ENCODE measurements at regions not wholly inside any gene's neighbourhood (a gene's known extent, or its start where the extent isn't known, plus 50 kb on each side); places are given as distances from the start of the nearest gene placed in this dataset.
"Not testable (repeated sequence)": the region's sequence is repeated elsewhere in the genome, so short reads cannot be mapped to it uniquely, and the experiment has no call there.

DNA sequence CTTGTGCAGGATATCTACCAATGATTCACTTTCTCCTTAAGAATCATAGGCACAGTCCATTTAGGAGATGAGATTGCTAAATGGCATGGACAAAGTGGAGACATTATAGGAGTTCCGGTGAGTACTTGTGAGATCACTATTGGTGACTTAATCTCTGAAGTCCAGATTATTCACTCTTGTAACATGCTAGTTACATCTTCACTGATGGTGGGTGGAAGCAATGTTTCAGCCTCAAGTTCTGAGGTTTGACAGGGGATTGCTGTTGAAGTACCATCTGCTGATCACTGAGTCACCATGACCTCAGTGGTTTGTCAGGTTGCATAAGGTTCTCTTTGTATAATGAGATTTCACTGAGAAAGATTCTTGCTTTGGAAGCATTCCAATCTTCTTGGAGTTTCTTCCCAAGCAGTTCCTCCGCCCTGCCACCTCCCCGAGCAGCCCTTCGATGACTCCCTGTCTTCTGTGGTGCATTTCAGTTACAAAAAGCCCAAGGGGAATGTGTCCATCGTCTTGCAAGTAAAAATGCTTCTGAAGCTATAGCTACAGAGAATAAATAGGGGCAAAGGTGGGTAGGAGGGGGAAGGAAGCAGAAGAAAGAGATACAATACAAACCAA lies 114.7 kb downstream of the NBPF8 start:
- H3K27ac Mint-ChIP-seq; H3K9me3 Mint-ChIP-seq; DNase-seq (ENCODE audit: extremely low spot score, unreplicated experiment); H3K27me3 Mint-ChIP-seq; H3K4me1 Mint-ChIP-seq (ENCODE audit: unreplicated experiment); H3K36me3 Mint-ChIP-seq; H3K4me3 Mint-ChIP-seq: not testable (repeated sequence)

GRCh38 chr1:120531455-120531854 lies 116.6 kb downstream of the NBPF8 start:
- not testable (repeated sequence) for H3K4me1 Mint-ChIP-seq (ENCODE audit: unreplicated experiment); H3K4me3 Mint-ChIP-seq; H3K27ac Mint-ChIP-seq; H3K36me3 Mint-ChIP-seq; H3K9me3 Mint-ChIP-seq; H3K27me3 Mint-ChIP-seq; DNase-seq (ENCODE audit: extremely low spot score, unreplicated experiment)

- not testable (repeated sequence) for H3K36me3 Mint-ChIP-seq; H3K4me1 Mint-ChIP-seq (ENCODE audit: unreplicated experiment); H3K9me3 Mint-ChIP-seq; H3K4me3 Mint-ChIP-seq; H3K27me3 Mint-ChIP-seq; H3K27ac Mint-ChIP-seq; DNase-seq (ENCODE audit: extremely low spot score, unreplicated experiment)
Measured at GRCh38 chr1:120534361-120535047, 119.7 kb downstream of the NBPF8 start.

GRCh38 chr1:120535052-120535451 lies 120.2 kb downstream of the NBPF8 start:
- H3K27ac Mint-ChIP-seq; DNase-seq (ENCODE audit: extremely low spot score, unreplicated experiment); H3K27me3 Mint-ChIP-seq; H3K9me3 Mint-ChIP-seq; H3K4me1 Mint-ChIP-seq (ENCODE audit: unreplicated experiment); H3K4me3 Mint-ChIP-seq; H3K36me3 Mint-ChIP-seq: not testable (repeated sequence)

DNA sequence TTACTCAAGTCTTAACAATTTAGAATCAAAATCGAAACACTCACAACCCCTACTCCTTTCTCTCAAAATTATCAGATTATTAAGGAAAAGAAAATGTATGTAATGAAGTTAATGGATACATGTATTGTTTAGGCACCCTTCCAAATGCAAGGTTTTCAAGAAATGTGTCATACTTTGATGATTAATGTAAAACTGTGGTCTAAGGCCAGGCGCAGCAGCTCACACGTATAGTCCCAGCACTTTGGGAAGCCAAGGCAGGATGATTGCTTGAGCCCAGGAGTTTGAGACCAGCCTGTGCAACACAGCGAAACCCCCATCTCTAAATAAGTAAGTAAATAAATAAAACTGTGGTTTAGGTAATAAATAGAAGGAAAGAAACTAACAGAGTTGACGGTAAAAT lies 126.6 kb downstream of the NBPF8 start:
- not testable (repeated sequence) for H3K27me3 Mint-ChIP-seq; H3K9me3 Mint-ChIP-seq; DNase-seq (ENCODE audit: extremely low spot score, unreplicated experiment); H3K4me1 Mint-ChIP-seq (ENCODE audit: unreplicated experiment); H3K27ac Mint-ChIP-seq; H3K4me3 Mint-ChIP-seq; H3K36me3 Mint-ChIP-seq

- H3K9me3 Mint-ChIP-seq; H3K4me3 Mint-ChIP-seq; H3K36me3 Mint-ChIP-seq; H3K27ac Mint-ChIP-seq; DNase-seq (ENCODE audit: extremely low spot score, unreplicated experiment); H3K4me1 Mint-ChIP-seq (ENCODE audit: unreplicated experiment); H3K27me3 Mint-ChIP-seq: not testable (repeated sequence)
Measured at GRCh38 chr1:120542365-120542764, 127.5 kb downstream of the NBPF8 start.

- H3K9me3 Mint-ChIP-seq; H3K36me3 Mint-ChIP-seq; H3K4me1 Mint-ChIP-seq (ENCODE audit: unreplicated experiment); DNase-seq (ENCODE audit: extremely low spot score, unreplicated experiment); H3K27ac Mint-ChIP-seq; H3K4me3 Mint-ChIP-seq; H3K27me3 Mint-ChIP-seq: not testable (repeated sequence)
Measured at GRCh38 chr1:120542940-120543339, 128.1 kb downstream of the NBPF8 start.

- H3K27ac Mint-ChIP-seq; H3K4me1 Mint-ChIP-seq (ENCODE audit: unreplicated experiment); H3K4me3 Mint-ChIP-seq; H3K36me3 Mint-ChIP-seq; H3K27me3 Mint-ChIP-seq; H3K9me3 Mint-ChIP-seq: not testable (repeated sequence)
- peak; percentile 80 for DNase-seq (ENCODE audit: extremely low spot score, unreplicated experiment)
- TF ChIP-seq CTCF (conservative IDR thresholded peaks at IDR 0.05) = peak; percentile 69
Measured at GRCh38 chr1:120544434-120544833, 129.6 kb downstream of the NBPF8 start.

GRCh38 chr1:120550335-120550734 lies 135.5 kb downstream of the NBPF8 start:
- not testable (repeated sequence) for H3K27ac Mint-ChIP-seq; DNase-seq (ENCODE audit: extremely low spot score, unreplicated experiment); H3K9me3 Mint-ChIP-seq; H3K4me1 Mint-ChIP-seq (ENCODE audit: unreplicated experiment); H3K4me3 Mint-ChIP-seq; H3K36me3 Mint-ChIP-seq; H3K27me3 Mint-ChIP-seq

GRCh38 chr1:120552190-120552589 lies 137.4 kb downstream of the NBPF8 start:
- H3K4me1 Mint-ChIP-seq (ENCODE audit: unreplicated experiment); H3K9me3 Mint-ChIP-seq; H3K27ac Mint-ChIP-seq; DNase-seq (ENCODE audit: extremely low spot score, unreplicated experiment); H3K36me3 Mint-ChIP-seq; H3K27me3 Mint-ChIP-seq: not testable (repeated sequence)
- peak overlapping the region; percentile 64 for H3K4me3 Mint-ChIP-seq

DNA sequence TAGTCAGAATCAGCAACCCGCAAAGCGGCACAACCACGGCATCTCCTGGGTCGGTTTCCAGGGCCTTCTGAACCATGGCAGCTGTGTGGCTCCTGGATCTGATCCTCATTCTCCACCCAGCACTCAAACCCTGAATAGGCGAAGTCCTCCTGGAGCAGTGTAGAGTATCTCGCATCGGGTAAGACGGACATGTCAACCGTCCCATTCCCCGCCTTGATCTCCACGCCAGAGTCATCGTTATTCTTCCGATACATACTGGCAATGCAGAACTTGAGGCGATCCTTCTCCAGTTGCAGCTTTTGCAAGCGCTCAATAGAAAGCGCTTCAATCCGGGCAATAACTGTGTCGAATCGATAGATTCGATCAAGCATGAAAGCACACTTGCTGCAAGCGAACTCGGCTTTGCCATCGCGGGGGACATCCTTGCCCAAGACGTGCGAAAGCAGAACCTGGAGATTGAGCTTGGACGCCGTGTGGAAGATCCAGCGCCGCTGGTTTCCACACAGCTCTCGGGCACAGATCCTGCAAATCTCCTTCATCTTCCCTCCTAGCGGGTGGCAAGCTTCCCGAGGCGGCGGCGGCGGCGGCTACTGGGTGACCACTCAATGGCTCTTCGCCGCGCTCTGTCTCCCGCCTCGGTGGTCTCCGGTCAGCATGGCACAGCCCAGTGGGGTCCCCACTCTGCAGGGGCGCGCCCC lies 142.9 kb downstream of the NBPF8 start:
- H3K27ac Mint-ChIP-seq; H3K4me1 Mint-ChIP-seq (ENCODE audit: unreplicated experiment); DNase-seq (ENCODE audit: extremely low spot score, unreplicated experiment); H3K27me3 Mint-ChIP-seq; H3K36me3 Mint-ChIP-seq; H3K9me3 Mint-ChIP-seq: not testable (repeated sequence)
- peak overlapping the region; percentile 80 for H3K4me3 Mint-ChIP-seq

GRCh38 chr1:120558303-120559060 lies 143.6 kb downstream of the NBPF8 start:
- H3K9me3 Mint-ChIP-seq; H3K27ac Mint-ChIP-seq; H3K36me3 Mint-ChIP-seq; H3K27me3 Mint-ChIP-seq; H3K4me1 Mint-ChIP-seq (ENCODE audit: unreplicated experiment): not testable (repeated sequence)
- peak; percentile 78 for DNase-seq (ENCODE audit: extremely low spot score, unreplicated experiment)
- H3K4me3 Mint-ChIP-seq = peak overlapping the region; percentile 72

- not testable (repeated sequence) for DNase-seq (ENCODE audit: extremely low spot score, unreplicated experiment); H3K9me3 Mint-ChIP-seq; H3K27me3 Mint-ChIP-seq; H3K4me3 Mint-ChIP-seq; H3K36me3 Mint-ChIP-seq; H3K4me1 Mint-ChIP-seq (ENCODE audit: unreplicated experiment); H3K27ac Mint-ChIP-seq
Measured at GRCh38 chr1:120561767-120562166, 146.9 kb downstream of the NBPF8 start.

Measured in type B pancreatic cell (in vitro differentiated cells).